HG02840 (cell line): ENCODE measurements at regions not wholly inside any gene's neighbourhood (a gene's known extent, or its start where the extent isn't known, plus 50 kb on each side); places are given as distances from the start of the nearest gene placed in this dataset.

Experiments used
- ATAC-seq: cut with Tn5 transposase; IDR thresholded peaks from one replicate; pipeline ENCODE4 v1.9.1; 2021; ENCODE audit warnings: mild to moderate bottlenecking, moderate library complexity, moderate number of reproducible peaks; ENCODE audit not compliant: unreplicated experiment, low FRiP score

DNA sequence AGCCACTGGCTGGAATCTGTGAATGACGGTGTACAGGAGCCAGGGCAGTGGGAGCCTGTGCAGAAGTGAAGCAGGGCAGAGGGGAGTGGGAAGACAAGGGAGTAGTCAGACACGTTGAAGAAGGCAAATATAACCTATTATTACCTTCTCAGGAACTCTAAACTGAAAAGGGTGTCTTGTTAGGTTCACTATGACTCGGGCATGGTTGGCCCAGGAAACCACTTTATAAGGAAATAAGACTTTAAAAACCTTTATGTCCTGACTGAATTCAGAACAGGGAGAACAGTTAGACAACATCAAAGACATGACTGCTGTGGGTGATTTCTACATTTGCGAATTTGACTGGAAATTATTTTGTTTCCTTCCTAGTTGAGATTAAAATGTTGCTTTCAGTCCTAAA is 107.5 kb downstream of the ACER2 start:
- no peak for ATAC-seq

DNA sequence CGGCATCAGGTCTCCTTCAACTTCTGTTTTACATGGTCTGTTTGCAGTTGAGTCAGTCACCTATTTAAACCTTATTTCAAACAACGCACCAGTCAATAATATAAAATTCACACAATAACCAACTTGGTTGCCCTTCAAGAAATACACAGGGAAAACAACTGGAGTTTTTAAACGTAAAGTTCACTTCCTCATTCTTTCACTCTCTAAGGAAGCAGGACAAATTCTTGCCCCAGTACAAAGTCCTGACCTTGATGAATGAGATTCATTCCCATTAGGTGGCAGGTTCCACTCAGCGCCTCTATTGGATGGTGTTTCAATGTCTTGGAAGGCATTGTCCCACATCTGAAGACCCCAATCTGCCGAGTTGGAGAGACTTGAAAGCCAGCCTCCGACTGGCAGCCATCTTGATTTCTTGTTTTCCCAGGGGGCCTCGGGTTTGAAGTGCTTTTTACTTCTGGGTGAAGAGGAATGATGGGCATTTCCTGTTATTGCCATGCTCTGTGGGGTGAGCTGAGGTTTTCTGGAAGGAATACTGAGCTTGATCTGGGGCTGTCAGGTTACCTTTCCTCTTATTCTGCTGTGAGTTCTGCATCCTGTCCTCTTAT is 105.0 kb downstream of the ACER2 start:
- no peak for ATAC-seq

DNA sequence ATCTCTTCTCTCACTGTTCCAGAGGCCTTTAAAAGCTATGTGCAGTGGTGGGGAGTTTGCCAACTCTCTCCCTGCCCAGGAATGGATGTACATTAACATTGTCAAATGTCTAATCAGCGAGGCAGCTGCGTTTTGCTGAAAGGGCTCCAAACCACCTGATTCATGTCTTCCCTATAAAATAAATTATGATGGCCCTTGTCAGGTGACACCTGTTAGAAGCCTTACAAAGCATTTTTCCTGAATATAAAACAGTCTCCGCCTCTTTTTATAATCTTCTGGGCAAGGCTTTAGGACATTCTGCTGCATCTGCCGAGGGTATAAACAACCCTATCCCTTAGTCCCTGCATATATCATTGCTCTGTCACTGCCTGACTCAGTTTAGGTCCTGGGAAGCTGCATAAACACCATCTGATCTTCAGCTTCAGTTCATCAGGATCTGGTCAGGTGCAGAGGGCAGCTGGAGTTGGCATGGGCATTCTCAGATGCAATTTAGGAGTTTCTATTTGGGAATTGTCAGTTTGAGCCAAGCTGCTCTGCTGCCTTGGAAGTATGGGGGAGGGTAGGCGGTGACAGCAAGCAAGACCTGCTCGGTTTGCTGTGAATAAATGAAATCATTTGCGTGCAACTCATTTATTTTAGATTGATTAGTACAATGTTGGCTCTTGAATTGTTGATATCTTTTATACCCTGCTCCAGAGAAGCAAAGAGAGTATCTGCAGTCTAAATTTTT is 103.5 kb downstream of the ACER2 start:
- no peak for ATAC-seq

DNA sequence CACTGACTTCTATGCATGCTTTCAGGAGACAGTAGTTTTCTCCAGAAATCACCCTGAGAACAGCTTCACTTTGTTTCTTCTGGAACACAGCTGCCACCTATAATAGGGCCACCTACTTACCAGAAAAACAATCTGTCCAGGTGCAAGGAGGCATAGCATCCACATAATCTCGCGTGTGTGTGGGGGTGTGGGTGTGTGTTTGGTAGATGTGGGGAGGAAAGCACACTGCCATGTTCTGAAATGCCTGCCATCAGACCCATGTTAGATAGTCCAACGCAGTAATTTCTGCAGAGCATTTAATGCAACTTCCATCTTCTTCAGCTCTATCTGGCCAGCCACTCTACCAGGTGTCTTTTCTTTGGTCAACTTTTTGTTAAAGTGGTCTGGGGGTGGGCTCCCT is 102.9 kb downstream of the ACER2 start:
- ATAC-seq = no peak

DNA sequence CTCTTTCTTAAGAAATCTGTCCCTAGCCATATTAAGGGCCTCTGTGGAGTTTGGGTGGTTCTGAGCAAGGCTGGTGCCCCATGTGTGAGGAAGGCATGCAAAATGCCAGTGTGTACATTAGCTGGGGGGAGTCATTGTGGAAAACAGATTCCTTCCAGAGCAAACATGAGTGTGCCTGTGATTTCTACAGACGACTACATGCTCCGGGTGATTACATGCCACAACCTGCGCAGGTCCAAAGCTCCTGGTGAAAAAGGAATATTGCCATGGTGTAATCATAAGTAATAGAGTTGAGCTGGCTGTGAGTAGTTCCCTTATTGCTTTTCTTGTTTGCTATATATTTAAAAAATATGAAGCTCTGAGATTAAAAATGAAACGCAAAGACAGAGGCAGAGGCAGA is 102.1 kb downstream of the ACER2 start:
- ATAC-seq = no peak
